CD14-positive monocyte (primary cell): ENCODE measurements at regions not wholly inside any gene's neighbourhood (a gene's known extent, or its start where the extent isn't known, plus 50 kb on each side); places are given as distances from the start of the nearest gene placed in this dataset.
"Not testable (repeated sequence)": the region's sequence is repeated elsewhere in the genome, so short reads cannot be mapped to it uniquely, and the experiment has no call there.

Experiments used
- DNase-seq, 3 donors: peaks; one replicate each; pipeline ENCODE4 v3.0.0-alpha.2; 2011 to 2022
- H2AFZ ChIP-seq: 2 replicates; pipeline ENCODE4 v1.6.0; 2012; ENCODE audit warnings: mild to moderate bottlenecking, low read depth, low read length, inconsistent platforms; ENCODE audit not compliant: insufficient read depth, poor library complexity, severe bottlenecking
- H3K27ac ChIP-seq, 2 donors: 1 replicate in 1 of 2; 2 replicates in 1 of 2; pipeline ENCODE4 v1.5.1; 2012 to 2013; ENCODE audit warnings: low read length in 2 of 2, control low read depth in 1 of 2, inconsistent platforms in 1 of 2, low read depth in 1 of 2, mild to moderate bottlenecking in 1 of 2
- H3K27me3 ChIP-seq, 2 donors: one replicate each; pipeline versions ENCODE4 v1.6.0 to v1.6.1; 2011 to 2013; ENCODE audit warnings: low read length in 2 of 2; ENCODE audit not compliant: control insufficient read depth in 2 of 2, insufficient read depth in 2 of 2
- H3K36me3 ChIP-seq, 2 donors: replicated peaks in 1 of 2; 1 replicate in 1 of 2; 2 replicates in 1 of 2; pipeline versions ENCODE4 v1.5.1 to v1.6.1; 2012 to 2013; ENCODE audit warnings: low read length in 2 of 2, control low read depth in 1 of 2, inconsistent platforms in 1 of 2, mild to moderate bottlenecking in 1 of 2; ENCODE audit not compliant: insufficient read depth in 2 of 2, control insufficient read depth in 1 of 2
- H3K4me1 ChIP-seq, 2 donors: 1 replicate in 1 of 2; 2 replicates in 1 of 2; pipeline versions ENCODE4 v1.5.1 to v1.6.1; 2012 to 2013; ENCODE audit warnings: low read length in 2 of 2, control low read depth in 1 of 2, inconsistent platforms in 1 of 2, mild to moderate bottlenecking in 1 of 2, moderate library complexity in 1 of 2; ENCODE audit not compliant: insufficient read depth in 2 of 2, control insufficient read depth in 1 of 2
- H3K4me2 ChIP-seq: replicated peaks from 2 replicates; pipeline ENCODE3; 2012; ENCODE audit warnings: low read length, moderate library complexity, mild to moderate bottlenecking; ENCODE audit not compliant: poor library complexity, severe bottlenecking; ENCODE audit errors: extremely low read depth
- H3K4me3 ChIP-seq, 3 experiments: fragments of 200-600 bp in 1 of 3; sonication (generic) in 1 of 3; replicated peaks in 1 of 3; 1 replicate in 2 of 3; 2 replicates in 1 of 3; pipeline ENCODE4 v1.5.1; 2011 to 2013; ENCODE audit warnings: low read length in 3 of 3, mild to moderate bottlenecking in 3 of 3, control low read depth in 2 of 3, low read depth in 2 of 3, inconsistent platforms in 1 of 3, moderate library complexity in 1 of 3
- H3K79me2 ChIP-seq: 2 replicates; pipeline ENCODE4 v1.6.0; 2012; ENCODE audit warnings: mild to moderate bottlenecking, control low read depth, inconsistent platforms, low read length, moderate library complexity; ENCODE audit not compliant: insufficient read depth
- H3K9ac ChIP-seq: 2 replicates; pipeline ENCODE4 v1.6.0; 2017; ENCODE audit warnings: low read length, mild to moderate bottlenecking; ENCODE audit not compliant: insufficient read depth, poor library complexity, severe bottlenecking
- H3K9me3 ChIP-seq, 2 donors: replicated peaks in 1 of 2; 1 replicate in 1 of 2; 2 replicates in 1 of 2; pipeline versions ENCODE4 v1.5.1 to v1.6.1; 2012 to 2013; ENCODE audit warnings: low read length in 2 of 2, control low read depth in 1 of 2; ENCODE audit not compliant: control insufficient read depth in 1 of 2, insufficient read depth in 1 of 2
- H4K20me1 ChIP-seq: 2 replicates; pipeline ENCODE4 v1.6.0; 2012; ENCODE audit warnings: mild to moderate bottlenecking, low read length, control low read depth, moderate library complexity; ENCODE audit not compliant: insufficient read depth
- H3K27ac Mint-ChIP-seq, 7 donors: one replicate each; pipeline ENCODE4 v1.8.0; 2020; ENCODE audit warnings: mild to moderate bottlenecking in 7 of 7, mixed read lengths in 7 of 7, moderate library complexity in 6 of 7, inconsistent platforms in 2 of 7
- H3K27me3 Mint-ChIP-seq, 3 donors: one replicate each; pipeline ENCODE4 v1.8.0; 2021 to 2022; ENCODE audit warnings: low read depth in 3 of 3, mild to moderate bottlenecking in 3 of 3, mixed read lengths in 3 of 3, moderate library complexity in 3 of 3, inconsistent platforms in 1 of 3
- H3K36me3 Mint-ChIP-seq, 2 donors: one replicate each; pipeline ENCODE4 v1.8.0; 2020; ENCODE audit warnings: mixed read lengths in 2 of 2, inconsistent platforms in 1 of 2, mild to moderate bottlenecking in 1 of 2
- H3K4me1 Mint-ChIP-seq: one replicate; pipeline ENCODE4 v1.8.0; 2020; ENCODE audit warnings: mild to moderate bottlenecking, mixed read lengths
- H3K4me3 Mint-ChIP-seq, 2 donors: one replicate each; pipeline ENCODE4 v1.8.0; 2020; ENCODE audit warnings: mild to moderate bottlenecking in 2 of 2, mixed read lengths in 2 of 2, moderate library complexity in 1 of 2
- H3K9me3 Mint-ChIP-seq, 7 donors: one replicate each; pipeline ENCODE4 v1.8.0; 2020 to 2022; ENCODE audit warnings: mixed read lengths in 7 of 7, mild to moderate bottlenecking in 6 of 7, moderate library complexity in 6 of 7, inconsistent platforms in 2 of 7
- CTCF ChIP-seq: fragments of 200-600 bp; IDR thresholded peaks from one replicate; pipeline ENCODE4 v1.8.0; 2022; ENCODE audit warnings: antibody characterized with exemption, mild to moderate bottlenecking
- WGBS: methylation state at CpG from one replicate; pipeline ENCODE4 v1.1.5; 2013; ENCODE audit warnings: missing lambda C conversion rate; ENCODE audit not compliant: insufficient coverage; 5-methylcytosine and 5-hydroxymethylcytosine counted together
- intact Hi-C, 2 donors: fragments of 100-400 bp; cut with micrococcal nuclease; formaldehyde crosslinking; loops; one replicate each; pipeline versions ENCODE4 v1.15.0 to v1.15.1; 2023

DNA sequence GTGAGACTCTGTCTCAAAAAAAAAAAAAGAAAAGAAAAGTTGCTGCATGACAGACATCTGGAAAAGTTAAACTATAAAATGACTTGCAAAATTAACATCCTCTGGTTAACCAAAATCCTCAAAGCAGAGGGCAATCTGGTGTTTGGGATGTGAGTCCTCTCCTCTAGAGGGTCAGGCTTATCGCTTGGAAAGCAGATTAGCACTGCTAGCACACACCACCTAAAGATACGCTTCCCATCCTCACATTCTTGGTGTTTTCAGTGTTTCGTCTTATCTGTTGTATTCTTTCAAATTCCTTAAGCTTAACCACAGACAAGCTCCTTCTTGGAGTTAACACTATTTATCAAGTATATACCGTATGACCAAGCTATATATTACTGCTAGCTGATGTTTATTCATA lies 198.0 kb downstream of the SOX4 start:
- no peak overlapping the region for H3K27ac ChIP-seq
- H3K4me1 Mint-ChIP-seq, result no peaks in the 10 kb centered on the region
- no peaks in the 10 kb centered on the region for H3K4me1 ChIP-seq
- no peaks in the 10 kb centered on the region for H3K27me3 ChIP-seq
- H3K36me3 Mint-ChIP-seq, result no peaks in the 10 kb centered on the region
- DNase-seq, result no peak
- H3K9me3 Mint-ChIP-seq, result peaks cover 0 to 2% (median 0%) of the 10 kb centered on the region in 7 donors
- H3K4me2 ChIP-seq, result no peak overlapping the region
- peak overlapping the region; percentile 41 for H2AFZ ChIP-seq
- no peak overlapping the region for H3K4me3 ChIP-seq
- H3K9ac ChIP-seq, result no peak overlapping the region
- peaks cover 0 to 3% (median 0%) of the 10 kb centered on the region in 3 donors for H3K27me3 Mint-ChIP-seq
- peak overlapping the region in 1 of 7 donors; percentile 35 for H3K27ac Mint-ChIP-seq
- intact Hi-C loops, result no loop called here
- no peak overlapping the region for H3K4me3 Mint-ChIP-seq
- WGBS, result no CpG with 5 or more reads among the region's 4 CpGs
- no peaks in the 10 kb centered on the region for H3K36me3 ChIP-seq
- no peaks in the 10 kb centered on the region for H3K79me2 ChIP-seq
- no peaks in the 10 kb centered on the region for H4K20me1 ChIP-seq
- no peak for TF ChIP-seq CTCF
- H3K9me3 ChIP-seq, result no peaks in the 10 kb centered on the region

DNA sequence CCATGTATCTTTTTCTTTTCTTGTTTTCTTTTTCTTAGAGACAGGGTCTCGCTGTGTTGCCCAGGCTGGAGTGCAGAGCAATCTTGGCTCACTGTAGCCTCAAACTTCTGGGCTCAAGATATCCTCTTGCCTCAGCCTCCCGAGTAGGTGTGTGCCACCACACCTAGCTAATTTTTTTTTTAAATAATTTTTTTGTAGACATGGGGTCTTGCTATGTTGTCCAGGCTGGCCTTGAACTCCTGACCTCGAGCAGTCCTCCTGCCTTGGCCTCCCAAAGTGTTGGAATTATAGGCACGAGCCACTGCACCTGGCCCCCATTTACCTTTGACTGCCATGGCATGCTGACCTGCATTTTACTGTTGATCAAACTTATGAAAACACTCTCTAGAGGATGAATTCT lies 198.6 kb downstream of the SOX4 start:
- TF ChIP-seq CTCF, result no peak
- Mint-ChIP-seq H3K4me3 (no peak overlapping the region), H3K9me3 (peaks cover 0 to 2% (median 0%) of the 10 kb centered on the region in 7 donors), H3K27me3 (peaks cover 0 to 3% (median 0%) of the 10 kb centered on the region in 3 donors), H3K4me1 (no peaks in the 10 kb centered on the region), H3K36me3 (no peaks in the 10 kb centered on the region), H3K27ac (no peak overlapping the region)
- Histone ChIP-seq H3K79me2 (no peaks in the 10 kb centered on the region), H4K20me1 (no peaks in the 10 kb centered on the region), H3K9me3 (no peaks in the 10 kb centered on the region), H3K9ac (no peak overlapping the region), H3K4me3 (no peak overlapping the region), H3K27ac (no peak overlapping the region), H3K4me2 (no peak overlapping the region), H3K4me1 (no peaks in the 10 kb centered on the region), H3K27me3 (no peaks in the 10 kb centered on the region), H3K36me3 (no peaks in the 10 kb centered on the region), H2AFZ (peak overlapping the region; percentile 41)
- intact Hi-C loops, result no loop called here
- DNase-seq, result no peak
- 93% methylated on average over 3 of the region's 4 CpGs for WGBS

DNA sequence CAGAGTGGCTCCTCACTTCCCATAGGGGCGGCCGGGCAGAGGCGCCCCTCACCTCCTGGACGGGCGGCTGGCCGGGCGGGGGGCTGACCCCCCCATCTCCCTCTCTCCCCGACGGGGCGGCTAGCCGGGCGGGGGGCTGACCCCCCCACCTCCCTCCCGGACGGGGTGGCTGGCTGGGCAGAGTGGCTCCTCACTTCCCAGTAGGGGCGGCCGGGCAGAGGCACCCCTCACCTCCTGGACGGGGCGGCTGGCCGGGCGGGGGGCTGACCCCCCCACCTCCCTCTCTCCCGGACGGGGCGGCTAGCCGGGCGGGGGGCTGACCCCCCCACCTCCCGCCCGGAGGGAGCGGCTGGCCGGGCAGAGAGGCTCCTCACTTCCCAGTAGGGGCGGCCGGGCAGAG lies 203.4 kb downstream of the SOX4 start:
- intact Hi-C loops, result not testable (repeated sequence)

More for the DNA sequence above, 203.4 kb downstream of the SOX4 start:
- not testable (repeated sequence) for H3K36me3 Mint-ChIP-seq, H4K20me1 ChIP-seq, H3K4me3 Mint-ChIP-seq, H3K9me3 Mint-ChIP-seq, H3K79me2 ChIP-seq, H3K27me3 Mint-ChIP-seq, H3K36me3 ChIP-seq, DNase-seq, H3K4me2 ChIP-seq, H3K4me3 ChIP-seq, H3K27ac Mint-ChIP-seq, H3K27me3 ChIP-seq, H3K4me1 Mint-ChIP-seq, H2AFZ ChIP-seq, H3K9ac ChIP-seq, H3K9me3 ChIP-seq, H3K27ac ChIP-seq, H3K4me1 ChIP-seq
- no CpG with 5 or more reads among the region's 31 CpGs for WGBS
